Hepatic stellate cell (primary cell): ENCODE measurements at regions not wholly inside any gene's neighbourhood (a gene's known extent, or its start where the extent isn't known, plus 50 kb on each side); places are given as distances from the start of the nearest gene placed in this dataset.
"Not testable (repeated sequence)": the region's sequence is repeated elsewhere in the genome, so short reads cannot be mapped to it uniquely, and the experiment has no call there.

Source experiments
- DNase-seq: peaks from one replicate; pipeline ENCODE4 v3.0.0; 2011; ENCODE audit warnings: low spot score

GRCh38 chr4:31187979-31188378, 467.8 kb downstream of the PCDH7 start:
- DNase-seq: no peak

- DNase-seq: no peak
Observed at GRCh38 chr4:31189938-31190337, 469.8 kb downstream of the PCDH7 start.

GRCh38 chr4:31190671-31191070, 470.5 kb downstream of the PCDH7 start:
- no peak for DNase-seq

- DNase-seq: no peak
Observed at GRCh38 chr4:31192341-31192740, 472.2 kb downstream of the PCDH7 start.

- no peak for DNase-seq
Observed at GRCh38 chr4:31193521-31193920, 473.4 kb downstream of the PCDH7 start.

GRCh38 chr4:31194823-31195222, 474.7 kb downstream of the PCDH7 start:
- DNase-seq: no peak

GRCh38 chr4:31199644-31200043, 479.5 kb downstream of the PCDH7 start:
- DNase-seq: no peak

- DNase-seq: not testable (repeated sequence)
Observed at GRCh38 chr4:31202054-31202453, 481.9 kb downstream of the PCDH7 start.

GRCh38 chr4:31204874-31205273, 484.7 kb downstream of the PCDH7 start:
- no peak for DNase-seq

- DNase-seq: no peak
Observed at GRCh38 chr4:31220921-31221320, 500.8 kb downstream of the PCDH7 start.

- DNase-seq: no peak
Observed at GRCh38 chr4:31228068-31228467, 507.9 kb downstream of the PCDH7 start.

- DNase-seq: no peak
Observed at GRCh38 chr4:31230594-31230993, 510.4 kb downstream of the PCDH7 start.

GRCh38 chr4:31234494-31234893, 514.3 kb downstream of the PCDH7 start:
- DNase-seq: no peak

- no peak for DNase-seq
Observed at GRCh38 chr4:31234901-31235300, 514.7 kb downstream of the PCDH7 start.

- DNase-seq: no peak
Observed at GRCh38 chr4:31236020-31236638, 516.0 kb downstream of the PCDH7 start.

- DNase-seq: no peak
Observed at GRCh38 chr4:31236639-31237173, 516.5 kb downstream of the PCDH7 start.

- no peak for DNase-seq
Observed at GRCh38 chr4:31237233-31237632, 517.1 kb downstream of the PCDH7 start.

GRCh38 chr4:31239886-31240285, 519.7 kb downstream of the PCDH7 start:
- no peak for DNase-seq

GRCh38 chr4:31241504-31242106, 521.4 kb downstream of the PCDH7 start:
- no peak for DNase-seq

- DNase-seq: no peak
Observed at GRCh38 chr4:31246856-31247255, 526.7 kb downstream of the PCDH7 start.

- DNase-seq: no peak
Observed at GRCh38 chr4:31259119-31259518, 539.0 kb downstream of the PCDH7 start.

- no peak for DNase-seq
Observed at GRCh38 chr4:31261632-31262031, 541.5 kb downstream of the PCDH7 start.

- DNase-seq: not testable (repeated sequence)
Observed at GRCh38 chr4:31266094-31266493, 545.9 kb downstream of the PCDH7 start.
